ENCODE measurements at regions not wholly inside any gene's neighbourhood (a gene's known extent, or its start where the extent isn't known, plus 50 kb on each side); places are given as distances from the start of the nearest gene placed in this dataset.

- H3K79me2 ChIP-seq (ENCODE audit: control insufficient read depth in 1 of 2, insufficient read depth in 2 of 2, low read length in 2 of 2) = no peaks in the 10 kb centered on the region
- no peak overlapping the region for H2BK15ac ChIP-seq (ENCODE audit: low read length)
- H3K4me2 ChIP-seq (ENCODE audit: insufficient read depth in 1 of 2, low read depth in 2 of 2, low read length in 2 of 2) = no peak overlapping the region
- POLR2A ChIA-PET (ENCODE audit: partially characterized antibody) = no interaction called here
- no peak overlapping the region for H4K91ac ChIP-seq (replicated peaks; ENCODE audit: insufficient read length, low read length)
- CTCF ChIA-PET (ENCODE audit: partially characterized antibody) = interaction anchor here (1.0 to 1.3 kb wide), 3 partner anchors 371 to 395 kb away, joined by 3 to 5 read pairs (median 3); no protein-coding TSS in a partner anchor
- H2BK120ac ChIP-seq (replicated peaks; ENCODE audit: low read depth, low read length) = no peak overlapping the region
- no peak overlapping the region for H3K4ac ChIP-seq (replicated peaks; ENCODE audit: insufficient read length, low read depth, low read length)
- no peak overlapping the region for H3K9ac ChIP-seq (replicated peaks in 1 of 4; ENCODE audit: extremely low read depth in 1 of 4, low read depth in 3 of 4, low read length in 3 of 4)
- WGBS, 2 experiments (ENCODE audit: extremely low coverage in 1 of 2, insufficient coverage in 1 of 2, insufficient read length in 1 of 2, insufficient replicate concordance in 2 of 2, low coverage in 1 of 2, low lambda C conversion rate in 2 of 2, missing lambda C conversion rate in 1 of 2) = 93% methylated on average over 2 of the region's 2 CpGs; no CpG with 5 or more reads in 1 of the 2 experiments
- H3K56ac ChIP-seq (replicated peaks; ENCODE audit: insufficient read length, low read depth, low read length) = no peak overlapping the region
- no peak overlapping the region for H4K8ac ChIP-seq (ENCODE audit: extremely low read depth, insufficient read depth, low read length)
- no peak overlapping the region for H3K23ac ChIP-seq (ENCODE audit: insufficient read length)
- no peak overlapping the region for H2AFZ ChIP-seq (ENCODE audit: low read length)
- H4K20me1 ChIP-seq (replicated peaks in 1 of 2; ENCODE audit: control insufficient read depth in 1 of 2, insufficient read depth in 2 of 2, low read length in 2 of 2) = no peaks in the 10 kb centered on the region
- H4K5ac ChIP-seq (ENCODE audit: insufficient read length, low read depth, low read length) = no peak overlapping the region
- H2BK20ac ChIP-seq (ENCODE audit: low read length) = no peak overlapping the region
- H3K36me3 ChIP-seq (ENCODE audit: control insufficient read depth in 2 of 4, insufficient read depth in 4 of 4, low read length in 3 of 4) = no peaks in the 10 kb centered on the region
- H3K18ac ChIP-seq (ENCODE audit: extremely low read depth, low read length) = no peak overlapping the region
- FAIRE-seq (no peak), DNase-seq (ENCODE audit: low read depth in 1 of 2, low spot score in 2 of 2) (no peak)
- no peaks in the 10 kb centered on the region for H3K23me2 ChIP-seq (ENCODE audit: low read depth, low read length)
- H3K27ac ChIP-seq (ENCODE audit: low read depth, low read length) = no peak overlapping the region
- no peak overlapping the region for H3K4me3 ChIP-seq (ENCODE audit: extremely low read depth in 1 of 4, insufficient read depth in 2 of 4, low read depth in 3 of 4, low read length in 4 of 4)
- no peak overlapping the region for H2BK12ac ChIP-seq (ENCODE audit: low read depth, low read length)
- H3K27me3 ChIP-seq (replicated peaks in 1 of 4; ENCODE audit: control insufficient read depth in 3 of 4, extremely low read depth in 1 of 4, insufficient read depth in 3 of 4, low read length in 3 of 4) = no peaks in the 10 kb centered on the region
- H3K4me1 ChIP-seq (replicated peaks in 1 of 4; ENCODE audit: control insufficient read depth in 3 of 4, insufficient read depth in 4 of 4, low read length in 3 of 4) = no peaks in the 10 kb centered on the region
- H2AK5ac ChIP-seq (ENCODE audit: low read depth, low read length) = no peak overlapping the region
- no peaks in the 10 kb centered on the region for H3K9me3 ChIP-seq (ENCODE audit: insufficient read depth in 2 of 2, low read depth in 1 of 2, low read length in 1 of 2)
- H3K79me1 ChIP-seq (ENCODE audit: low read depth, low read length) = no peaks in the 10 kb centered on the region
- H2BK5ac ChIP-seq (ENCODE audit: low read depth, low read length) = no peak overlapping the region
- H3K14ac ChIP-seq (ENCODE audit: insufficient read length) = no peak overlapping the region
- TF ChIP-seq ZNF274 (IDR thresholded peaks at IDR 0.05; ENCODE audit: borderline replicate concordance, extremely low read depth, low read length) = no peak
- TF ChIP-seq RNF2 (IDR thresholded peaks at IDR 0.05; ENCODE audit: borderline replicate concordance, low read depth, low read length, missing control alignments, poor library complexity, severe bottlenecking) = no peak
- no peak for TF ChIP-seq PHF8 (conservative IDR thresholded peaks at IDR 0.05; ENCODE audit: low read depth, low read length)
- TF ChIP-seq CREB1 (IDR thresholded peaks at IDR 0.05) = no peak
- TF ChIP-seq POU5F1 (IDR thresholded peaks at IDR 0.05; ENCODE audit: low read depth, low read length) = no peak
- no peak for TF ChIP-seq JUND (IDR thresholded peaks at IDR 0.05; ENCODE audit: low read length)
- no peak for TF ChIP-seq SIN3A (conservative IDR thresholded peaks at IDR 0.05 in 1 of 2, IDR thresholded peaks at IDR 0.05 in 1 of 2; ENCODE audit: low read depth in 1 of 2, low read length in 2 of 2)
- no peak for TF ChIP-seq RBBP5 (IDR thresholded peaks at IDR 0.05; ENCODE audit: borderline replicate concordance, low read depth, low read length)
- TF ChIP-seq CHD2 (IDR thresholded peaks at IDR 0.05; ENCODE audit: low read length) = no peak
- no peak for TF ChIP-seq SP2 (IDR thresholded peaks at IDR 0.05; ENCODE audit: low read length)
- TF ChIP-seq ATF3 (IDR thresholded peaks at IDR 0.05; ENCODE audit: insufficient read depth, low read depth, low read length) = no peak
- no peak for TF ChIP-seq BRCA1 (IDR thresholded peaks at IDR 0.05; ENCODE audit: low read depth, low read length)
- TF ChIP-seq KDM4A (IDR thresholded peaks at IDR 0.05; ENCODE audit: low read depth, low read length, severe bottlenecking) = no peak
- no peak for TF ChIP-seq RFX5 (IDR thresholded peaks at IDR 0.05; ENCODE audit: borderline replicate concordance, low read depth, low read length)
Measured at GRCh38 chr20:39660965-39661364, 698.8 kb downstream of the DHX35 start.
